H1 (cell line): ENCODE measurements at regions not wholly inside any gene's neighbourhood (a gene's known extent, or its start where the extent isn't known, plus 50 kb on each side); places are given as distances from the start of the nearest gene placed in this dataset.

Source experiments
- CBX8 ChIP-seq: fragments of 300-800, 300-1000 bp; sonication (generic); IDR thresholded peaks from 2 replicates; pipeline ENCODE4 v1.7.1; 2016; ENCODE audit warnings: low read depth, low read length, borderline replicate concordance
- CREB1 ChIP-seq: IDR thresholded peaks from 2 replicates; pipeline ENCODE4 v1.6.1; 2012; ENCODE audit warnings: inconsistent platforms
- FOSL1 ChIP-seq: IDR thresholded peaks from 2 replicates; pipeline ENCODE4 v1.6.1; 2011; ENCODE audit warnings: mild to moderate bottlenecking, low read depth, low read length, moderate library complexity; ENCODE audit not compliant: insufficient read depth
- KDM5A ChIP-seq: fragments of 200-600 bp; IDR thresholded peaks from 2 replicates; pipeline ENCODE4 v1.7.1; 2012; ENCODE audit warnings: mild to moderate bottlenecking, low read length, inconsistent platforms, mixed read lengths
- POLR2A ChIP-seq, 2 experiments: IDR thresholded peaks; 1 replicate in 1 of 2; 2 replicates in 1 of 2; pipeline ENCODE4 v1.6.1; 2011; ENCODE audit warnings: low read depth in 2 of 2, low read length in 2 of 2, mild to moderate bottlenecking in 2 of 2; ENCODE audit errors: control extremely low read depth in 1 of 2
- RFX5 ChIP-seq: IDR thresholded peaks from 2 replicates; pipeline ENCODE4 v1.6.1; 2011; ENCODE audit warnings: low read depth, low read length, improper control_type of control experiment, borderline replicate concordance
- SP4 ChIP-seq: IDR thresholded peaks from 2 replicates; pipeline ENCODE4 v1.6.1; 2012; ENCODE audit warnings: low read length, inconsistent platforms

DNA sequence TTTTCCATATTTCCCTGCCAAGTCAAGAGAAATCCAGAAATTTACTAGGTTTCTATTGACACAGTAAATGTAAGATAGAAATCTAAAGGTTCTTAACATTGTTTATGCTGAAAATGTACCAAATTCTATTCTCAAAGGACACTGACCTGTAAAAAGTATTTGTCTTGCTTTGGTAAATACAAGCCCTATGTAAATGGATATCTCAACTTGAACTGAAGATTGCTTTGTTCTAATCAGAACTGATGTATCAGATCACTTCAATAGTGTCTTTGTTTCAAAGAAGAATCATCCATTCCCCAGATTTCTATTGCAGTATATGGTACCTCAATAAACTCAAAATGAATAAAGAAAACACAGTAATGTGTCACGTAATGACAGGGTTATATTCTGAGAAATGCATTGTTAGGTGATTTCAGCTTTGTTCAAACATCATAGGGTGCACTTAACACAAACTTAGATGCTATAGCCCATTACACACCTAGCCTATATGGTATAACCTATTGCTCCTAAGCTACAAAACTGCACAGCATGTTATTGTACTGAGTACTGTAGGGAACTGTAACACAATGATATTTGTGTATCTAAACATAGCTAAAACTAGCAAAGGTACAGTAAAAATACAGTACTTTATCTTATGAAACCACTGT is 143.5 kb upstream of the NECTIN3 start (continued):
- TF ChIP-seq CBX8 (no peak), POLR2A (IDR thresholded peaks at IDR 0.05; ENCODE audit: control extremely low read depth in 1 of 2, low read depth in 2 of 2, low read length in 2 of 2) (no peak), CREB1 (no peak), RFX5 (no peak), KDM5A (no peak), FOSL1 (no peak), SP4 (no peak)
